Endodermal cell (in vitro differentiated cells): ENCODE measurements at regions not wholly inside any gene's neighbourhood (a gene's known extent, or its start where the extent isn't known, plus 50 kb on each side); places are given as distances from the start of the nearest gene placed in this dataset.

ENCODE experiments used
- DNase-seq: peaks from one replicate; pipeline ENCODE4 v3.0.0-alpha.2; 2017
- H3K27ac ChIP-seq: 2 replicates; pipeline ENCODE4 v1.5.1; 2013; ENCODE audit warnings: mild to moderate bottlenecking, low read depth, low read length, moderate library complexity
- H3K27me3 ChIP-seq: 2 replicates; pipeline ENCODE4 v1.6.1; 2013; ENCODE audit warnings: mild to moderate bottlenecking, low read length, moderate library complexity; ENCODE audit not compliant: insufficient read depth, control insufficient read depth, poor library complexity, severe bottlenecking
- H3K36me3 ChIP-seq: 2 replicates; pipeline ENCODE4 v1.7.0; 2013; ENCODE audit warnings: mild to moderate bottlenecking, low read length, moderate library complexity; ENCODE audit not compliant: control insufficient read depth, insufficient read depth
- H3K4me1 ChIP-seq: one replicate; pipeline ENCODE4 v1.7.0; 2013; ENCODE audit warnings: low read length; ENCODE audit not compliant: control insufficient read depth, insufficient read depth
- H3K4me3 ChIP-seq: 2 replicates; pipeline ENCODE4 v1.5.1; 2013; ENCODE audit warnings: mild to moderate bottlenecking, low read length, moderate library complexity
- H3K9ac ChIP-seq: 2 replicates; pipeline ENCODE4 v1.6.1; 2013; ENCODE audit warnings: mild to moderate bottlenecking, low read length, moderate library complexity; ENCODE audit not compliant: poor library complexity, severe bottlenecking; ENCODE audit errors: extremely low read depth
- H3K9me3 ChIP-seq: 2 replicates; pipeline ENCODE4 v1.6.1; 2013; ENCODE audit warnings: mild to moderate bottlenecking, low read length, moderate library complexity; ENCODE audit not compliant: control insufficient read depth
- H3K27ac Mint-ChIP-seq: 2 replicates; pipeline ENCODE4 v1.8.0; 2020; ENCODE audit warnings: mixed read lengths
- H3K27me3 Mint-ChIP-seq: 2 replicates; pipeline ENCODE4 v1.8.0; 2021; ENCODE audit warnings: mild to moderate bottlenecking, mixed read lengths; ENCODE audit not compliant: insufficient read depth
- H3K36me3 Mint-ChIP-seq: 2 replicates; pipeline ENCODE4 v1.8.0; 2020; ENCODE audit warnings: low read depth, mixed read lengths
- H3K4me1 Mint-ChIP-seq: 2 replicates; pipeline ENCODE4 v1.8.0; 2020; ENCODE audit warnings: mixed read lengths
- H3K4me3 Mint-ChIP-seq: 2 replicates; pipeline ENCODE4 v1.8.0; 2020; ENCODE audit warnings: mild to moderate bottlenecking, moderate library complexity, mixed read lengths
- H3K9me3 Mint-ChIP-seq: 2 replicates; pipeline ENCODE4 v1.8.0; 2020; ENCODE audit warnings: mild to moderate bottlenecking, mixed read lengths
- CTCF ChIP-seq: fragments of 200-600 bp; sonication (generic); conservative IDR thresholded peaks from 2 replicates; pipeline ENCODE4 v1.5.0; 2021; ENCODE audit warnings: antibody characterized with exemption, mild to moderate bottlenecking
- WGBS, 2 experiments: methylation state at CpG; one replicate each; pipeline versions ENCODE4 v1.1.5 to v1.1.7; 2013; ENCODE audit warnings: missing lambda C conversion rate in 2 of 2, mixed read lengths in 1 of 2; ENCODE audit not compliant: insufficient coverage in 1 of 2, insufficient read length in 1 of 2; 5-methylcytosine and 5-hydroxymethylcytosine counted together

GRCh38 chr19:31656507-31656906 is 307.3 kb upstream of the TSHZ3 start:
- Histone ChIP-seq H3K27ac (no peak overlapping the region), H3K36me3 (no peaks in the 10 kb centered on the region), H3K4me3 (no peak overlapping the region), H3K9ac (no peak overlapping the region), H3K9me3 (no peaks in the 10 kb centered on the region), H3K27me3 (no peaks in the 10 kb centered on the region), H3K4me1 (no peaks in the 10 kb centered on the region)
- no peaks in the 10 kb centered on the region for H3K4me1 Mint-ChIP-seq
- H3K27ac Mint-ChIP-seq = no peak overlapping the region
- H3K36me3 Mint-ChIP-seq = no peaks in the 10 kb centered on the region
- H3K27me3 Mint-ChIP-seq = no peaks in the 10 kb centered on the region
- H3K9me3 Mint-ChIP-seq = peaks cover 4% of the 10 kb centered on the region
- WGBS, 2 experiments = 81 to 95% methylated on average over 5 to 9 of the region's 9 CpGs
- no peak overlapping the region for H3K4me3 Mint-ChIP-seq
- DNase-seq = no peak
- no peak for TF ChIP-seq CTCF

- H3K36me3 ChIP-seq = no peaks in the 10 kb centered on the region
- 90% methylated on average over 5 to 6 of the region's 6 CpGs for whole genome bisulfite sequencing, 2 experiments
- H3K4me1 ChIP-seq = no peaks in the 10 kb centered on the region
- H3K36me3 Mint-ChIP-seq = no peaks in the 10 kb centered on the region
- no peak overlapping the region for H3K27ac ChIP-seq
- no peak overlapping the region for H3K4me3 ChIP-seq
- H3K27me3 Mint-ChIP-seq = no peaks in the 10 kb centered on the region
- H3K4me3 Mint-ChIP-seq = no peak overlapping the region
- no peaks in the 10 kb centered on the region for H3K9me3 Mint-ChIP-seq
- H3K4me1 Mint-ChIP-seq = no peaks in the 10 kb centered on the region
- no peaks in the 10 kb centered on the region for H3K9me3 ChIP-seq
- H3K27me3 ChIP-seq = no peaks in the 10 kb centered on the region
- DNase-seq = no peak
- H3K27ac Mint-ChIP-seq = no peak overlapping the region
- no peak overlapping the region for H3K9ac ChIP-seq
- no peak for TF ChIP-seq CTCF
Measured at GRCh38 chr19:31658993-31659896, 310.0 kb upstream of the TSHZ3 start.

- WGBS, 2 experiments = 93 to 98% methylated on average over 3 of the region's 4 CpGs
- H3K9ac ChIP-seq = no peak overlapping the region
- no peaks in the 10 kb centered on the region for H3K27me3 ChIP-seq
- H3K4me1 ChIP-seq = no peaks in the 10 kb centered on the region
- no peak overlapping the region for H3K4me3 Mint-ChIP-seq
- no peaks in the 10 kb centered on the region for H3K9me3 ChIP-seq
- H3K4me1 Mint-ChIP-seq = no peaks in the 10 kb centered on the region
- H3K36me3 ChIP-seq = no peaks in the 10 kb centered on the region
- no peaks in the 10 kb centered on the region for H3K27me3 Mint-ChIP-seq
- no peaks in the 10 kb centered on the region for H3K9me3 Mint-ChIP-seq
- no peak overlapping the region for H3K4me3 ChIP-seq
- H3K27ac Mint-ChIP-seq = no peak overlapping the region
- TF ChIP-seq CTCF = no peak
- H3K36me3 Mint-ChIP-seq = no peaks in the 10 kb centered on the region
- no peak overlapping the region for H3K27ac ChIP-seq
- DNase-seq = no peak
Measured at GRCh38 chr19:31659897-31660210, 310.6 kb upstream of the TSHZ3 start.
